ENCODE measurements at regions not wholly inside any gene's neighbourhood (a gene's known extent, or its start where the extent isn't known, plus 50 kb on each side); places are given as distances from the start of the nearest gene placed in this dataset.

- ATAC-seq (ENCODE audit: low read depth) (no peak), DNase-seq (no peak)
- no TSS peak for BruUV-seq (replicated peaks)
- Histone ChIP-seq H2BK15ac (ENCODE audit: low read depth, low read length) (no peak overlapping the region), H3K56ac (ENCODE audit: extremely low read depth, insufficient read depth, low read length) (no peak overlapping the region), H3K4me1 (ENCODE audit: control insufficient read depth, insufficient read depth, low read length) (peaks cover 4% of the 10 kb centered on the region; the same call in 1 of the 2 replicates), H2AFZ (replicated peaks; ENCODE audit: low read length, poor library complexity) (no peak overlapping the region), H4K91ac (ENCODE audit: insufficient read depth, low read depth, low read length) (no peak overlapping the region), H2BK5ac (ENCODE audit: low read depth, low read length, poor library complexity, severe bottlenecking) (no peak overlapping the region), H3K9me3 (ENCODE audit: control insufficient read depth, insufficient read depth, low read length) (peaks cover 3% of the 10 kb centered on the region; the same call in 1 of the 2 replicates), H2AK9ac (replicated peaks; ENCODE audit: low read depth, low read length, poor library complexity) (no peak overlapping the region), H3K4ac (ENCODE audit: low read depth, low read length) (no peak overlapping the region; the same call in 1 of the 2 replicates), H3K27me3 (ENCODE audit: control insufficient read depth, insufficient read depth, low read length) (no peaks in the 10 kb centered on the region), H2BK120ac (ENCODE audit: low read depth, low read length) (no peak overlapping the region), H2AK5ac (ENCODE audit: low read depth, low read length) (peak overlapping the region; percentile 64; the same call in 1 of the 2 replicates), H3K23ac (ENCODE audit: low read depth, low read length) (no peak overlapping the region), H4K5ac (ENCODE audit: low read depth, low read length) (no peak overlapping the region), H3K27ac (ENCODE audit: insufficient read depth, low read length) (no peak overlapping the region), H4K8ac (ENCODE audit: low read depth in 2 of 2, low read length in 2 of 2) (no peak overlapping the region), H3K4me3 (ENCODE audit: insufficient read depth, low read depth, low read length) (no peak overlapping the region), H3K9ac (ENCODE audit: low read depth, low read length) (no peak overlapping the region), H3K36me3 (ENCODE audit: control insufficient read depth, insufficient read depth, low read length) (no peaks in the 10 kb centered on the region), H3K18ac (ENCODE audit: low read depth, low read length) (no peak overlapping the region), H3K79me1 (ENCODE audit: low read depth in 1 of 2, low read length in 2 of 2) (no peaks in the 10 kb centered on the region), H3K4me2 (ENCODE audit: low read depth, low read length) (no peak overlapping the region), H2BK20ac (ENCODE audit: low read depth, low read length) (no peak overlapping the region), H3K9me1 (ENCODE audit: insufficient read depth, low read length) (no peaks in the 10 kb centered on the region), H4K20me1 (ENCODE audit: insufficient read depth, low read length) (no peaks in the 10 kb centered on the region), H3K14ac (replicated peaks; ENCODE audit: low read depth, low read length) (no peak overlapping the region)
- WGBS, 2 experiments (ENCODE audit: extremely low coverage in 2 of 2, insufficient read length in 1 of 2), result no CpG with 5 or more reads among the region's 1 CpG
- dilution Hi-C loops (cut with HindIII; ENCODE audit: low sequenced_read_pairs, unreplicated experiment), result no loop called here
- POLR2A ChIA-PET (ENCODE audit: unreplicated experiment), result no interaction called here
- in situ Hi-C loops (cut with MboI; ENCODE audit: low sequenced_read_pairs), result no loop called here
- intact Hi-C loops (cut with micrococcal nuclease), result no loop called here
- TF ChIP-seq CHD1 (IDR thresholded peaks at IDR 0.05; ENCODE audit: low read depth, low read length), result no peak
- TF ChIP-seq RFX5 (IDR thresholded peaks at IDR 0.05; ENCODE audit: low read depth, low read length), result no peak
- CTCF ChIA-PET, result no interaction called here
Observed at GRCh38 chr13:47461816-47462215, 539.3 kb downstream of the SUCLA2 start.
